ENCODE measurements at regions not wholly inside any gene's neighbourhood (a gene's known extent, or its start where the extent isn't known, plus 50 kb on each side); places are given as distances from the start of the nearest gene placed in this dataset.

- TF ChIP-seq, protein P1, sequence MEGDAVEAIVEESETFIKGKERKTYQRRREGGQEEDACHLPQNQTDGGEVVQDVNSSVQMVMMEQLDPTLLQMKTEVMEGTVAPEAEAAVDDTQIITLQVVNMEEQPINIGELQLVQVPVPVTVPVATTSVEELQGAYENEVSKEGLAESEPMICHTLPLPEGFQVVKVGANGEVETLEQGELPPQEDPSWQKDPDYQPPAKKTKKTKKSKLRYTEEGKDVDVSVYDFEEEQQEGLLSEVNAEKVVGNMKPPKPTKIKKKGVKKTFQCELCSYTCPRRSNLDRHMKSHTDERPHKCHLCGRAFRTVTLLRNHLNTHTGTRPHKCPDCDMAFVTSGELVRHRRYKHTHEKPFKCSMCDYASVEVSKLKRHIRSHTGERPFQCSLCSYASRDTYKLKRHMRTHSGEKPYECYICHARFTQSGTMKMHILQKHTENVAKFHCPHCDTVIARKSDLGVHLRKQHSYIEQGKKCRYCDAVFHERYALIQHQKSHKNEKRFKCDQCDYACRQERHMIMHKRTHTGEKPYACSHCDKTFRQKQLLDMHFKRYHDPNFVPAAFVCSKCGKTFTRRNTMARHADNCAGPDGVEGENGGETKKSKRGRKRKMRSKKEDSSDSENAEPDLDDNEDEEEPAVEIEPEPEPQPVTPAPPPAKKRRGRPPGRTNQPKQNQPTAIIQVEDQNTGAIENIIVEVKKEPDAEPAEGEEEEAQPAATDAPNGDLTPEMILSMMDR (IDR thresholded peaks at IDR 0.05; ENCODE audit: low read depth, low read length, missing control alignments): no peak
- H3K4me3 ChIP-seq (ENCODE audit: low read depth, low read length): no peak overlapping the region
- DNase-seq (ENCODE audit: low read depth): no peak
Measured at GRCh38 chr9:17987189-17987588, 408.3 kb downstream of the SH3GL2 start.

DNA sequence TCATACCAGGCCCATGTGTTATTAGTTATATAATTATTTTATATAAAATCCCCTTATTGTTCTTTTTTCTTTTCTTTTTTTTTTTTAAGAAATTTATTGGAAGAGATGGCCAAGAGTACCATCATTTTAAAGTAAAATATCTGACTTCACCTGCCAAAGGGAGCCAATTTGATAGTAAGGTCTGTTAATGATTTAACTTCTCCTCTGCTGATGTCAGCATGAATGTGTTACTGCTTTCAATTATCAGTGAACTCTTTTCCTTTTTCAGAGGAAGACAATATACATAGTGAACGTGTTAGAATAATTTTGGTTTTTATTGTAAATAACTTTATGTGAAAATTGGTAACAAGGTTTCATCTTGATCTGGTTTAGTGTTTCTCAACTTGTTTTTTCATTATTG lies 409.6 kb downstream of the SH3GL2 start:
- H3K4me3 ChIP-seq (ENCODE audit: low read depth, low read length): no peak overlapping the region
- TF ChIP-seq, protein P1 (IDR thresholded peaks at IDR 0.05; ENCODE audit: low read depth, low read length, missing control alignments): no peak
- DNase-seq (ENCODE audit: low read depth): no peak

DNA sequence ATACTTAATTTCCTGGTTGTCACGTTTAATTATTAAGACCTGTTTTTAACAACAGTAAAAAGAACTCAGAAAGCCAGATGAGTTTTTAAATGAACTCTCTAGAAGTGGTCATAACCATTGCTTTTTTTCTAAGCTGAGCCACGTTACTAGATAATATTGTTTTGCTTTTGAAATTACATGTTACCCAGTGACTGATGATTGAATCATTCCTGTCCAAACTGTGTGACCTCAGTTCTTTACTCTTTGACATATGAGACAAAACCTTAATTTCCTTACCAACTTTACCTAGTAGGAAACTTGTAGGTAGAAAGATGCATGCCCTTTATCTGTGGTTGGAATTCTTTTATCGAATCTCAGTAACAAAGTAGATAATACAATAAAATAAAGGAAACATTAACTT lies 411.7 kb downstream of the SH3GL2 start:
- DNase-seq (ENCODE audit: low read depth): no peak
- TF ChIP-seq, protein P1 (IDR thresholded peaks at IDR 0.05; ENCODE audit: low read depth, low read length, missing control alignments): no peak
- H3K4me3 ChIP-seq (ENCODE audit: low read depth, low read length): no peak overlapping the region

- no peak overlapping the region for H3K4me3 ChIP-seq (ENCODE audit: low read depth, low read length)
- TF ChIP-seq, protein P1 (IDR thresholded peaks at IDR 0.05; ENCODE audit: low read depth, low read length, missing control alignments): no peak
Measured at GRCh38 chr9:17993024-17993423, 414.2 kb downstream of the SH3GL2 start.

GRCh38 chr9:17994695-17995425 lies 416.0 kb downstream of the SH3GL2 start:
- no peak overlapping the region for H3K4me3 ChIP-seq (ENCODE audit: low read depth, low read length)
- TF ChIP-seq, protein P1 (IDR thresholded peaks at IDR 0.05; ENCODE audit: low read depth, low read length, missing control alignments): no peak
- no peak for DNase-seq (ENCODE audit: low read depth)

More at GRCh38 chr9:17993024-17993423, 414.2 kb downstream of the SH3GL2 start:
- DNase-seq (ENCODE audit: low read depth): no peak

- H3K4me3 ChIP-seq (ENCODE audit: low read depth, low read length): no peak overlapping the region
- TF ChIP-seq, protein P1 (IDR thresholded peaks at IDR 0.05; ENCODE audit: low read depth, low read length, missing control alignments): no peak
- DNase-seq (ENCODE audit: low read depth): no peak
Measured at GRCh38 chr9:17996728-17997127, 417.9 kb downstream of the SH3GL2 start.
